ENCODE measurements at regions not wholly inside any gene's neighbourhood (a gene's known extent, or its start where the extent isn't known, plus 50 kb on each side); places are given as distances from the start of the nearest gene placed in this dataset.

DNA sequence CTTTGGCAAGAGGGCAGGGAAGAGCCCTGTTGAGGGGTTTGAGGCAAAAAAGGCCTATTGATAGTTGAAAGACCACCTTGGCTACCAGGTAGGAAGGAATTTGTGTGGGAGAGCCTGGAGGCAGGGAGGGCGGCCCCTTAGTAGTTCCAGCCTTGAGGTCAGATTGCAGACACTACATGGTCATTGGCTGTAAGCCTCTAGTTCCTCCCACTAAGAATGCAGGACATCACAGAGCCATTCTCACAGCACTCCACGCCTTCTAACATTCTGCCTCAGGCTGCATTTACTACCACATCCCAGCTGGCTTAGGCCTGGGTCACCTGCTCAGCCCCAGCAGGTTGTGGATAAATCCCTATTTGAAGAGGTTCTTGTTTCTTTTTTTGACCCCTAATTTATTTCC, 91.0 kb upstream of the SNX9 start:
- TF ChIP-seq POLR2AphosphoS5 (IDR thresholded peaks at IDR 0.05; ENCODE audit: low read depth, low read length) = no peak
- no peak for TF ChIP-seq TAF1 (IDR thresholded peaks at IDR 0.05; ENCODE audit: borderline replicate concordance, low read depth, low read length)
- no peak for TF ChIP-seq POLR2A (IDR thresholded peaks at IDR 0.05; ENCODE audit: low read depth, low read length)
